Activated CD8-positive, alpha-beta memory T cell treated with anti-CD3 and anti-CD28 coated beads, Interleukin-2, amount 10 ng/mL, durations not matched to agents 7 days and 5 days (primary cell): ENCODE measurements at regions not wholly inside any gene's neighbourhood (a gene's known extent, or its start where the extent isn't known, plus 50 kb on each side); places are given as distances from the start of the nearest gene placed in this dataset.

ENCODE experiments used
- ATAC-seq: fragments of 150-1000 bp; cut with Tn5 transposase; one replicate; pipeline ENCODE4 v1.10.0; 2021; ENCODE audit warnings: moderate library complexity
- CTCF ChIA-PET: fragments of 350-600 bp; sonication (Branson Sonifier 250); formaldehyde crosslinking; loops from one replicate; lab custom pipeline; 2021; ENCODE audit warnings: antibody characterized with exemption; lab: Charles Lee
- DNase-seq: peaks from one replicate; pipeline ENCODE4 v3.0.0-alpha.2; 2020
- H3K27ac Mint-ChIP-seq: one replicate; pipeline ENCODE4 v1.8.0; 2021; ENCODE audit warnings: mild to moderate bottlenecking, mixed read lengths
- H3K27me3 Mint-ChIP-seq: one replicate; pipeline ENCODE4 v1.8.0; 2021; ENCODE audit warnings: mixed read lengths
- H3K36me3 Mint-ChIP-seq: one replicate; pipeline ENCODE4 v1.8.0; 2021; ENCODE audit warnings: mild to moderate bottlenecking, mixed read lengths
- H3K4me1 Mint-ChIP-seq: one replicate; pipeline ENCODE4 v1.8.0; 2021; ENCODE audit warnings: mixed read lengths
- H3K4me3 Mint-ChIP-seq: one replicate; pipeline ENCODE4 v1.8.0; 2021; ENCODE audit warnings: mild to moderate bottlenecking, moderate library complexity, mixed read lengths
- H3K9me3 Mint-ChIP-seq: one replicate; pipeline ENCODE4 v1.8.0; 2022; ENCODE audit warnings: low read depth, mixed read lengths

DNA sequence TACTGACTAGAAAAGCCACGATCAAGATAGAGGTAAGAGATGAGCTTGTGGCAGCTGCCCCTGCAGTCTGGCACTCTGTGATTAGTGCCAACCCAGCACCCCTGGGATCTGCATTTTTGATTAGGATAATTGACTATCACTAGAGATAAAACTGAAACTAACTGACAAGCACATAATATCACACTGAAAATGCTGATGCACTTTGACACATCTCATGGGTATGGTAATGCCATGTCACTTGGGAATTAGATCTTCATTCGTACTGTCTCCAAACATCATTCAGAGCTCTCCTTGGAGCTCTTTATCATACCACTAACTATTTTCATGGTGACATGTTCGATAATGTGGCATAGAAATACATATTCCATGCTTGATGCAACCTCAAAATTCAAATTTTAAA, 612.9 kb upstream of the BTBD3 start:
- no peaks in the 10 kb centered on the region for H3K36me3 Mint-ChIP-seq
- no peaks in the 10 kb centered on the region for H3K27me3 Mint-ChIP-seq
- H3K4me1 Mint-ChIP-seq, result no peaks in the 10 kb centered on the region
- DNase-seq, result no peak
- peaks cover 6% of the 10 kb centered on the region for H3K9me3 Mint-ChIP-seq
- no peak overlapping the region for H3K4me3 Mint-ChIP-seq
- no peak for ATAC-seq
- H3K27ac Mint-ChIP-seq, result no peak overlapping the region
- CTCF ChIA-PET, result no interaction called here

DNA sequence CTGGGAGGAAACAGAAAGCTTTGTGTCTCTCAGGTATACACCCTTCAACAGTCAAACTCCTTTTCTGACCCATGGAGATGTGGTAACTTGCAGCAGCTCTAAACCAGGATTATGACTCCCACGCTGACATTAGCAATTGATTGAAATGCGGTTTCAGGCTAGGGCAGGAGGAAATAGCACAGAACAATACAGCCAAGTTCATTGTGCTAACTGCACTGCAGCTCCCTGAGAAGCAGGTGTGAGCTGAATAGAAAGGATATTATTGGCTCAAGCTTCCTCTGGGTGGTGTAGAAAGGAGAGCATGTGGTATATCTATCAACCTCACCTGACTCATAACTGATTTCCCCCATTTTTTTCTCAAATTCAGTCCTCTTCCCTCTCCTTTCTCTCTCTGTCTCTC, 612.3 kb upstream of the BTBD3 start:
- DNase-seq (no peak), ATAC-seq (no peak)
- H3K4me3 Mint-ChIP-seq, result no peak overlapping the region
- no peak overlapping the region for H3K27ac Mint-ChIP-seq
- H3K9me3 Mint-ChIP-seq, result peaks cover 6% of the 10 kb centered on the region
- no peaks in the 10 kb centered on the region for H3K36me3 Mint-ChIP-seq
- H3K27me3 Mint-ChIP-seq, result no peaks in the 10 kb centered on the region
- no peaks in the 10 kb centered on the region for H3K4me1 Mint-ChIP-seq
- CTCF ChIA-PET, result no interaction called here

DNA sequence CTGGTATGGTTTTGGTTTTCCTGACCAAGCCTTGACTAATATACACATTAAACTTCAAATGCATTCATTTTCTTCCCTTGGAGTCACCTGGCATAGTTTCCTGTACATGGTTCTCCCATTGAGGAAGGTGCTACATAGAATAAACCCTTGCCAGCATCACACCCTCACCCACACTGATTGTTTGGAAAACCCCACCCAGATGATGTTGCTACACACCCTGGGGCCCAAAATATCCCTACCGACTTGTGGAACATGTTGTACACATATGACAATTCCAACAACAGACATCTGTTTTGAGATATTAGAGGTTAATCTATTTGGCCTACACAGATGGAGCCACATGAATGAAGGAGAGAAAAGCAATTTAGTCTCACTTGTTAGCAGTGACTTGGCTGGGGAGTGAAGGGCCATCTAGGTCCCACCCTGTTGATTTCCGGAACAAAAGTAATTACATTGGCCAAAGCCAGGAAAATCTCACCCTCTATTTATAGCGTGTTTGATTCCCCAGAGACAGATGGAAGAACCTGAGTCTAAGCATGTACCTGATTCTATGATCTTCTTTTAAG, 606.0 kb upstream of the BTBD3 start:
- H3K4me3 Mint-ChIP-seq, result no peak overlapping the region
- no peak overlapping the region for H3K27ac Mint-ChIP-seq
- no peaks in the 10 kb centered on the region for H3K27me3 Mint-ChIP-seq
- H3K4me1 Mint-ChIP-seq, result no peaks in the 10 kb centered on the region
- H3K9me3 Mint-ChIP-seq, result peaks cover 4% of the 10 kb centered on the region
- ATAC-seq, result no peak
- DNase-seq, result no peak
- CTCF ChIA-PET, result no interaction called here
- H3K36me3 Mint-ChIP-seq, result no peaks in the 10 kb centered on the region

DNA sequence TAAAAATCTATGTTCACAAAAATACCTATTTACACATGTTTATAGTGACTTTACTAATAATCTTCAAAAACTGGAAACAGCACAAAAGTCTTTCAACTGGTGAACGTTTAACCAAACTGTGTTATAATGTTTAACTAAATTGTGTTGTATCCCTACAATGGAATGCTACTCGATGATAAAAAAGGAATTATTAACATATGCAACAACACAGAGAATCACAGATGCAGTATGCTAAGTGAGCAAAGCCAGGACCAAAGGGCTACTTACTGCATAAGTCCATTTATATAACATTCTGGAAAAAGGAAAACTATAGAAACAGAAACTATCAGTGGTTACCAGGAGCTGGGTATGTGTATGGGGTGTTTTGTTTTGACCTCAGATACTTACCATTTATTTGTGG, 602.2 kb upstream of the BTBD3 start:
- no peaks in the 10 kb centered on the region for H3K27me3 Mint-ChIP-seq
- DNase-seq (no peak), ATAC-seq (no peak)
- no peak overlapping the region for H3K27ac Mint-ChIP-seq
- H3K4me1 Mint-ChIP-seq, result no peaks in the 10 kb centered on the region
- no peak overlapping the region for H3K4me3 Mint-ChIP-seq
- peaks cover 7% of the 10 kb centered on the region for H3K9me3 Mint-ChIP-seq
- CTCF ChIA-PET, result no interaction called here
- no peaks in the 10 kb centered on the region for H3K36me3 Mint-ChIP-seq

DNA sequence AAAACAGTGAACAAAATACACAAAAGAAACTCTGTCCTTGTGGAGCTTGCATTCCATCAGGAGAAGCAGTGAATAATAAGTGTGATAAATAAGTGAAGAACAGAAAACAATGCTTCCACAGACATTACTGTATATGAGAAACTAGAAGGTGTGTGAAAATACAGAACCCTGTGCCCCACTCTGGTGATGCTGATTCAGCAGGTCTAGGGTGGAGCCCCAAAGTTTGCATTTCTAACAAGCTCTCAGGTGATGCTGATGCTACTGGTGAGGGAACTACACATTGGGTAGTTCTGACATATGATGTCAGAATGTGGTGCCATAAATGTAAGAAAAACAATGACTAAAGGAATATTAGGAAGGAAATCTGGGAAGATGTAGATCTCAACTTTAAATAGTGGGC, 601.4 kb upstream of the BTBD3 start:
- H3K4me1 Mint-ChIP-seq, result no peaks in the 10 kb centered on the region

DNA sequence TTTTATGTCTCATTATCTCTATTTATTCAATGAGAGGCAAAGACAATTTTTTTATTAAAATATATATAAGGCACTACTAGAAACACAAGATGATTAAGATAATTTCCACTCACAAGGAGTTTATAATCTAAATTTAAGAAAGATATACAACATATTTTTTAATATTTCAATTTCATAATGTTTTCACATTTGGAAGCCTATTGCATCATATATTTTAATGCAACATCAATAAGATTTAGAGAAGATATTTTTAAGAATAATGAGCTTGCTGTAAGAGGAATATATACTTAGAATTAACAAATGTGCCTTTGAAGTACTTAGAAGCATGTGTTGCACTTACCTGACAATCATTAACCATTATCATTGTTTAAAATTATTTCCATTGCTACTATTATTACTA, 597.7 kb upstream of the BTBD3 start:
- DNase-seq (no peak), ATAC-seq (no peak)
- CTCF ChIA-PET, result no interaction called here

More for the DNA sequence above, 601.4 kb upstream of the BTBD3 start:
- H3K36me3 Mint-ChIP-seq, result no peaks in the 10 kb centered on the region
- CTCF ChIA-PET, result no interaction called here
- no peak overlapping the region for H3K4me3 Mint-ChIP-seq
- H3K27ac Mint-ChIP-seq, result no peak overlapping the region
- H3K27me3 Mint-ChIP-seq, result no peaks in the 10 kb centered on the region
- ATAC-seq (no peak), DNase-seq (no peak)
- peaks cover 5% of the 10 kb centered on the region for H3K9me3 Mint-ChIP-seq

DNA sequence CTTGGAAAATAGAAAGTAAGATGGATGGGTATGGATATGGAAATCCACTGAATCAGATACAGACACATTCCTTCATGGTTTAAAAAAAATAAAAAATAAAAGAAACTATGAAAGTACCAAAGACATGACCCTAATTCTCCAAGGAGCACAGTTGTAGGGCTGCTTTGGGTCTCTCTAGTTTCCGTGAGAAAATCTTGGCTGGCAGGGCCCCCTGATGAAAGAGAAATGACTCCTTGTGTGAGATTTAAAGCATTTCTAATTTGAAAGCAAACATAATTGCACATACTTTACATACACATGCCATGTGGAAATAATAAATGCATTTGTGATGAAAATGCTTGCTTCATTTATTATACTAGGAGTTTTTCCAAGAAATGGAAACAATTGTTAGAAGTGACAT, 593.9 kb upstream of the BTBD3 start:
- Mint-ChIP-seq H3K27ac (no peak overlapping the region), H3K4me3 (no peak overlapping the region), H3K9me3 (peaks cover 12% of the 10 kb centered on the region), H3K4me1 (no peaks in the 10 kb centered on the region), H3K27me3 (no peaks in the 10 kb centered on the region), H3K36me3 (no peaks in the 10 kb centered on the region)
- CTCF ChIA-PET, result no interaction called here
- no peak for DNase-seq
- no peak for ATAC-seq

More for the DNA sequence above, 597.7 kb upstream of the BTBD3 start:
- H3K9me3 Mint-ChIP-seq, result peaks cover 12% of the 10 kb centered on the region
- no peak overlapping the region for H3K27ac Mint-ChIP-seq
- H3K36me3 Mint-ChIP-seq, result no peaks in the 10 kb centered on the region
- H3K27me3 Mint-ChIP-seq, result no peaks in the 10 kb centered on the region
- no peak overlapping the region for H3K4me3 Mint-ChIP-seq
- H3K4me1 Mint-ChIP-seq, result no peaks in the 10 kb centered on the region

DNA sequence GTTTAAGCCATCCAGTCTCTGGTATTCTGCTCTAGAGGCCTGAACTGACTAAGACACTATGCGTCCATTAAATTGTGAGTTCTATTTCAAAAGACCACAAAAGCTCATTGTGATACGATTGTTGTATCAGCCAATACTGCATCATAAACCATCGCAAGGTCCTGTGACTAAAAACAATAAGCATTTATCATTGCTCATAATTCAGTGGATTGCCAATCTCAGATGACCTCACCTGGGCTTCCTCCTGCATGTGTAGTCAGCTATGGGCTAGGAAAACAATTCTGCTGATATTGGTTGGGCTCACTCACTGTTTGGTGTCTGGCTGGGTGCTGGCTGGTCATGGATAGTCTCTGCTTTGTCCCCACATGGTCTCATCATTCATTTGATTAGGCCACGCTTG, 592.7 kb upstream of the BTBD3 start:
- peaks cover 12% of the 10 kb centered on the region for H3K9me3 Mint-ChIP-seq
- CTCF ChIA-PET, result no interaction called here
- ATAC-seq (no peak), DNase-seq (no peak)
- H3K4me3 Mint-ChIP-seq, result no peak overlapping the region
- no peaks in the 10 kb centered on the region for H3K4me1 Mint-ChIP-seq
- H3K27me3 Mint-ChIP-seq, result no peaks in the 10 kb centered on the region
- H3K27ac Mint-ChIP-seq, result no peak overlapping the region
- no peaks in the 10 kb centered on the region for H3K36me3 Mint-ChIP-seq

DNA sequence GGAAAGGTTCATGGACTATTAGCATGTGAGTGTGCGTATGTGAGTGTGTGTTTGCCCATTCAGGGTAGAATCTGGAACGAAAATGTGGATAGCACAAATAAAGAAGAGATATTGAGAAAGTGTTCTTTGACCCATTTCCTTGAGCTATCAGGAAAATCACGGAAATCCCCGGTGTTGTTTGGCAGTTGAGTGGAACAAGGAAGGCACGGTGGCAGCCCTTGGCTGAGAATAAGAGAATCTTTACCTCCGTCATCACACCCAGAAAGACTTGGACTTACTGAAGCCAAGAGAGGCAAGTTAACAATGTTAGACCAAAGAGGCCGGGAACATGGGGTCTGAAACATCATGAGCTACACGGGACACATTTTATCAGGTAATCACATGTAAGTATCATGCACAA, 588.9 kb upstream of the BTBD3 start:
- Mint-ChIP-seq H3K4me1 (no peaks in the 10 kb centered on the region), H3K9me3 (peaks cover 3% of the 10 kb centered on the region), H3K27ac (no peak overlapping the region), H3K4me3 (no peak overlapping the region), H3K36me3 (no peaks in the 10 kb centered on the region), H3K27me3 (no peaks in the 10 kb centered on the region)
- DNase-seq, result no peak
- CTCF ChIA-PET, result no interaction called here
- no peak for ATAC-seq

DNA sequence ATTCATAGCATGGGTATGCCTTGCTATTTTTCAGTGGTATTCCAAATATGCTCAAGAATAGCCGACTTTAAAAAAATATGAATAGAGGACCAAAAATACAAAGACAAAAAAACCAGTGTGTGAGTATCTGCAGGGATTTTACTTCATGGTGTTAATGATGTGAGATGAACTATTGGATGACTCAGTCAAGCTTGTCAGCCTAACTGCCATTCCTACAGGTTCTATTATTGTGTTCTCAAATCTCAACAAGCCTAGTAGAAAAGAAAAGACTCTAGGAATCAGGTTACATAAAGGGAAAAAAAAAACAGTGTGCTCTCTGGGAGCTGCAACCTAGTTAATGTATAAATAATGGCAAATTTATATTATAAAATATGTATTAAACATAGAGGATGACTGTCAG, 588.4 kb upstream of the BTBD3 start:
- ATAC-seq (no peak), DNase-seq (no peak)
- Mint-ChIP-seq H3K36me3 (no peaks in the 10 kb centered on the region), H3K27ac (no peak overlapping the region), H3K4me3 (no peak overlapping the region), H3K27me3 (no peaks in the 10 kb centered on the region), H3K4me1 (no peaks in the 10 kb centered on the region), H3K9me3 (peaks cover 5% of the 10 kb centered on the region)
- CTCF ChIA-PET, result no interaction called here

DNA sequence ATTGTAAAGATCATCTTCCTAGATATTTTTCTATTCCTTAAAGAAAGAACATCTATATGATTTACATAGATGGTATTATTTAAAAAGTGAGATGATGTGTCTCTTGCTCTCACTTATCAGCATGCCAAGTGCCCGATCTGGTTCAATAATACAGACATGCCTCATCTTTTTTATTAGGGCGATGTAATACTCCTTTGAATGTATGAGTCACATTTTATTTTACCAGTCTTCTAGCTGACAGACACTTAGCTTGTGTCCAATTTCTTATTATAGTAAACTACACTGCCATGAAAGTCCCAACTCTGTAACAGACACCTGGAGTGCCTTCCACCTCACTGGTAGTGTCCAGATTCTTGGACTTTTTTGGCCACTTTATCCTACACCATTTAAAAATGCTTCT, 586.6 kb upstream of the BTBD3 start:
- no peaks in the 10 kb centered on the region for H3K4me1 Mint-ChIP-seq
- H3K27me3 Mint-ChIP-seq, result no peaks in the 10 kb centered on the region
- DNase-seq (no peak), ATAC-seq (no peak)
- H3K36me3 Mint-ChIP-seq, result no peaks in the 10 kb centered on the region
- H3K27ac Mint-ChIP-seq, result no peak overlapping the region
- H3K4me3 Mint-ChIP-seq, result no peak overlapping the region
- CTCF ChIA-PET, result no interaction called here
- H3K9me3 Mint-ChIP-seq, result peaks cover 5% of the 10 kb centered on the region

DNA sequence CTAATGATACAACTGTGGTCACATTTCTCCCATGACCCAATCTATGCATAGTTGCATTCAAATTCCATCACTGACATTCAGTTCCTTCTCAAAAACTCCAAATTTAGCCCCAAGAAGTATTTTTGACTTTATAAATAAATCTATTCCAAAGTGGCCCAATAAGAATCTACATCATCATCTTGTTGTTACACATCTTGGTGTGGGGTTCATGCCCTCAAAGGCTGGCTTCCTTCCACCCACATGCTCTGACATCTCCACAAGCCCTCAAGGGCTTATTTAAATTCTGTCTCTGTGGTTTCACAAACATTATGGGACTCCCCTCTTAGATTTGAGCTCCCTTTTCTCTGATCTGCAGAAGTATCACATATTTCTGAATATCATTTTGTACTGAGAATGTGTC, 585.3 kb upstream of the BTBD3 start:
- ATAC-seq (no peak), DNase-seq (no peak)
- H3K9me3 Mint-ChIP-seq, result peaks cover 2% of the 10 kb centered on the region
- H3K36me3 Mint-ChIP-seq, result no peaks in the 10 kb centered on the region
- no peaks in the 10 kb centered on the region for H3K4me1 Mint-ChIP-seq
- CTCF ChIA-PET, result no interaction called here
- H3K27ac Mint-ChIP-seq, result no peak overlapping the region
- no peaks in the 10 kb centered on the region for H3K27me3 Mint-ChIP-seq
- H3K4me3 Mint-ChIP-seq, result no peak overlapping the region

DNA sequence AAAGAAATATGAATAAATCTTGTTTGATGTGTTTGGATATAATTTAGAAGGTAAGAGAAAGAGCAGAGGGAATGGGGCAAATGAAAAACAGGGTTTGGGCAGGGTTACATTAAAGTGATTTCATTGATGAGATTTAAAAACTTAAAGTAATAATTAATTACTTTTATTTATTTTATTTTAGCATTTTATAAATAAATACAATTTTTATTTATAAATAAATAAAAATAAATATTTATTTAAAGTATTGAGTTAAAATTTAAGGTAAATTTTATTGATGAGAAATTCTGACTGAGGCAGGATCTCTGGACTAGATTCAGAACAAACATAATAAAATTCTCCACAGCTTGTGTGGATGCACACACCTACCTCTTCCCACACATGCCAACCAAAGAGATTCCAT, 584.1 kb upstream of the BTBD3 start:
- Mint-ChIP-seq H3K27me3 (no peaks in the 10 kb centered on the region), H3K27ac (no peak overlapping the region), H3K4me3 (no peak overlapping the region), H3K9me3 (peaks cover 2% of the 10 kb centered on the region), H3K36me3 (no peaks in the 10 kb centered on the region), H3K4me1 (no peaks in the 10 kb centered on the region)
- no peak for DNase-seq
- CTCF ChIA-PET, result no interaction called here
- ATAC-seq, result no peak

DNA sequence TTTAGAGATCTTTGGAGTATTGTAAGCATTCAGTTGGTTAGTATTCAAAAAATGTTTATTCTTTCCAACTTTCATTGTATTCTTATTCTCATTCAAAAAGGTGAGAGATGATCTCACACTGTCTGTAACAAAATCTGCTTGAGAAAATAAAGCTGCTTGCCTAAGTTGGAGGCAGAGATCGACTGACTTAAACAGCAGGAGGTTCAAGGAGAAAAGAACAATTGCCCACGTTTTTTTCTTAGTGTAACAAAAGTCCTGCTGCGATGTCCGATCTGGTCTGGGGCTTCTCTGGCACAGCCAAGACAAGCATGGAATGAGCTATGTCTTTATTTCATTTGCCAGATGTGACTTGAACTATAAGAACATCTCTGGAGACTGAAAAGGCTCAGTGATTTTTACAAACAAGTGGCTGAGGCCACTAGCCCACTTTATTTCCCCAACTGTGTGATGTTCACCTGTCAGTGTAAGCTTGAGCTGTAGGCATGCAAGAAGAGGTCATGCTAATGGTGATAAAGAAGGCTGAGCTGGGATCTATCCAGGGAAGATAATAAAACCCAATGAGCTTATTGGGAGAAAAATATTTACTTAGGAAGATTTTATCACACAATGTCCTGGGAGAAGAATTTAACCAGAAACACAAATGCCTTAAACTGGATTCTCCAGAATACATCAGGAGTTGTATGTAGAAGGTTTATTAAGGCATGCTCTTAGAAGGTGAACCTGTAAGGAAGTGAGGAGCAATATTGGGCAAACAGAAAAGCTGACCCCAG, 580.1 kb upstream of the BTBD3 start:
- Mint-ChIP-seq H3K4me3 (no peak overlapping the region), H3K36me3 (no peaks in the 10 kb centered on the region), H3K27ac (no peak overlapping the region), H3K9me3 (peaks cover 5% of the 10 kb centered on the region), H3K27me3 (no peaks in the 10 kb centered on the region), H3K4me1 (no peaks in the 10 kb centered on the region)
- CTCF ChIA-PET, result no interaction called here
- ATAC-seq, result no peak
- no peak for DNase-seq
